Caco-2 (cell line): ENCODE measurements at regions not wholly inside any gene's neighbourhood (a gene's known extent, or its start where the extent isn't known, plus 50 kb on each side); places are given as distances from the start of the nearest gene placed in this dataset.

Source experiments
- BruUV-seq: library from RNA; stranded (reverse); fragments of 400-500 nt; replicated peaks from 2 replicates; lab custom pipeline; 2021; lab: Mats Ljungman, UMichigan
- CTCF ChIA-PET: fragments of 300-600 bp; sonication (Branson Sonifier 250); formaldehyde crosslinking; loops from one replicate; lab custom pipeline; 2022; ENCODE audit warnings: antibody characterized with exemption; lab: Charles Lee
- POLR2A ChIA-PET: fragments of 300-600 bp; sonication (Branson Sonifier 250); formaldehyde crosslinking; loops from one replicate; lab custom pipeline; 2022; ENCODE audit warnings: antibody characterized with exemption; lab: Charles Lee
- DNase-seq, 2 experiments: peaks; one replicate each; pipeline versions ENCODE4 v3.0.0 to v3.0.0-alpha.2; 2020 to 2022
- H3K27me3 ChIP-seq: replicated peaks from 2 replicates; pipeline ENCODE4 v1.6.0; 2011; ENCODE audit warnings: low read length; ENCODE audit not compliant: control insufficient read depth, insufficient read depth
- H3K36me3 ChIP-seq: 2 replicates; pipeline ENCODE4 v1.5.1; 2011; ENCODE audit warnings: low read length; ENCODE audit not compliant: control insufficient read depth, insufficient read depth
- H3K4me1 ChIP-seq: fragments of 250-450 bp; sonication (Bioruptor Pico); 2 replicates; pipeline ENCODE4 v1.5.1; 2020; ENCODE audit warnings: mild to moderate bottlenecking
- H3K4me3 ChIP-seq: 2 replicates; pipeline ENCODE4 v1.5.1; 2011; ENCODE audit warnings: low read depth, mild to moderate bottlenecking, control low read depth, low read length
- H3K9me3 ChIP-seq: fragments of 250-450 bp; sonication (Bioruptor Pico); 2 replicates; pipeline ENCODE4 v1.5.1; 2020; ENCODE audit warnings: mild to moderate bottlenecking, moderate library complexity
- H3K27ac Mint-ChIP-seq: one replicate; pipeline ENCODE4 v1.8.0; 2022; ENCODE audit warnings: mixed read lengths; ENCODE audit not compliant: unreplicated experiment
- H3K27me3 Mint-ChIP-seq: one replicate; pipeline ENCODE4 v1.8.0; 2022; ENCODE audit warnings: mixed read lengths; ENCODE audit not compliant: insufficient read depth, unreplicated experiment
- H3K36me3 Mint-ChIP-seq: one replicate; pipeline ENCODE4 v1.8.0; 2022; ENCODE audit warnings: mild to moderate bottlenecking, mixed read lengths; ENCODE audit not compliant: insufficient read depth, unreplicated experiment
- H3K4me1 Mint-ChIP-seq: one replicate; pipeline ENCODE4 v1.8.0; 2022; ENCODE audit warnings: low read depth, mixed read lengths; ENCODE audit not compliant: unreplicated experiment
- H3K4me3 Mint-ChIP-seq: one replicate; pipeline ENCODE4 v1.8.0; 2022; ENCODE audit warnings: mild to moderate bottlenecking, moderate library complexity, mixed read lengths; ENCODE audit not compliant: unreplicated experiment
- H3K9me3 Mint-ChIP-seq: one replicate; pipeline ENCODE4 v1.8.0; 2022; ENCODE audit warnings: mixed read lengths; ENCODE audit not compliant: unreplicated experiment
- CTCF ChIP-seq, 2 experiments: fragments of 200-600 bp in 1 of 2; IDR thresholded peaks; 1 replicate in 1 of 2; 2 replicates in 1 of 2; pipeline versions ENCODE4 v1.5.1 to v1.8.0; 2011 to 2022; ENCODE audit warnings: antibody characterized with exemption in 1 of 2, control low read depth in 1 of 2, inconsistent platforms in 1 of 2, low read depth in 1 of 2, low read length in 1 of 2, mild to moderate bottlenecking in 1 of 2, moderate library complexity in 1 of 2; ENCODE audit not compliant: insufficient read depth in 1 of 2, severe bottlenecking in 1 of 2, unreplicated experiment in 1 of 2
- intact Hi-C: fragments of 100-400 bp; cut with micrococcal nuclease; formaldehyde crosslinking; loops from one replicate; pipeline ENCODE4 v1.10.0; 2022; ENCODE audit not compliant: unreplicated experiment

GRCh38 chr12:118560733-118561132 is 184.4 kb downstream of the SUDS3 start:
- intact Hi-C loops = no loop called here
- H3K27ac Mint-ChIP-seq = no peak overlapping the region
- ChIA-PET POLR2A (no interaction called here), CTCF (no interaction called here)
- Histone ChIP-seq H3K36me3 (no peaks in the 10 kb centered on the region), H3K4me1 (no peaks in the 10 kb centered on the region), H3K27me3 (no peaks in the 10 kb centered on the region), H3K4me3 (no peak overlapping the region), H3K9me3 (no peaks in the 10 kb centered on the region)
- no TSS peak for BruUV-seq
- no peak for DNase-seq
- no peaks in the 10 kb centered on the region for H3K4me1 Mint-ChIP-seq
- no peaks in the 10 kb centered on the region for H3K36me3 Mint-ChIP-seq
- TF ChIP-seq CTCF (IDR thresholded peaks at IDR 0.05; ENCODE audit: insufficient read depth in 1 of 2, low read depth in 1 of 2, low read length in 1 of 2, severe bottlenecking in 1 of 2, unreplicated experiment in 1 of 2) = no peak
- no peak overlapping the region for H3K4me3 Mint-ChIP-seq
- peaks cover 13% of the 10 kb centered on the region for H3K27me3 Mint-ChIP-seq
- peaks cover 2% of the 10 kb centered on the region for H3K9me3 Mint-ChIP-seq

GRCh38 chr12:118571730-118572129 is 195.4 kb downstream of the SUDS3 start:
- BruUV-seq = no TSS peak
- H3K4me3 Mint-ChIP-seq = no peak overlapping the region
- H3K4me1 Mint-ChIP-seq = no peaks in the 10 kb centered on the region
- Histone ChIP-seq H3K4me1 (no peaks in the 10 kb centered on the region), H3K4me3 (no peak overlapping the region), H3K36me3 (no peaks in the 10 kb centered on the region), H3K27me3 (no peaks in the 10 kb centered on the region), H3K9me3 (0 out of 2 replicates have a peak, but pooled peaks cover 3% of the 10 kb centered on the region)
- H3K9me3 Mint-ChIP-seq = peaks cover 16% of the 10 kb centered on the region
- intact Hi-C loops = no loop called here
- ChIA-PET CTCF (no interaction called here), POLR2A (no interaction called here)
- DNase-seq = no peak
- no peaks in the 10 kb centered on the region for H3K36me3 Mint-ChIP-seq
- no peak overlapping the region for H3K27ac Mint-ChIP-seq
- peaks cover 5% of the 10 kb centered on the region for H3K27me3 Mint-ChIP-seq
- TF ChIP-seq CTCF (IDR thresholded peaks at IDR 0.05; ENCODE audit: insufficient read depth in 1 of 2, low read depth in 1 of 2, low read length in 1 of 2, severe bottlenecking in 1 of 2, unreplicated experiment in 1 of 2) = no peak

GRCh38 chr12:118574288-118574687 is 197.9 kb downstream of the SUDS3 start:
- Histone ChIP-seq H3K4me1 (no peaks in the 10 kb centered on the region), H3K36me3 (no peaks in the 10 kb centered on the region), H3K4me3 (no peak overlapping the region), H3K9me3 (0 out of 2 replicates have a peak, but pooled peaks cover 3% of the 10 kb centered on the region), H3K27me3 (no peaks in the 10 kb centered on the region)
- Mint-ChIP-seq H3K9me3 (peaks cover 10% of the 10 kb centered on the region), H3K4me1 (no peaks in the 10 kb centered on the region), H3K4me3 (no peak overlapping the region), H3K27ac (no peak overlapping the region), H3K36me3 (no peaks in the 10 kb centered on the region), H3K27me3 (no peaks in the 10 kb centered on the region)
- intact Hi-C loops = no loop called here
- BruUV-seq = no TSS peak
- ChIA-PET POLR2A (no interaction called here), CTCF (no interaction called here)
- TF ChIP-seq CTCF (IDR thresholded peaks at IDR 0.05; ENCODE audit: insufficient read depth in 1 of 2, low read depth in 1 of 2, low read length in 1 of 2, severe bottlenecking in 1 of 2, unreplicated experiment in 1 of 2) = no peak
- DNase-seq = no peak
